HG03460 (cell line): ENCODE measurements at regions not wholly inside any gene's neighbourhood (a gene's known extent, or its start where the extent isn't known, plus 50 kb on each side); places are given as distances from the start of the nearest gene placed in this dataset.
A peak's percentile ranks its signal among the peaks of the same experiment; 100 is the strongest.

Source experiments
- ATAC-seq: cut with Tn5 transposase; IDR thresholded peaks from one replicate; pipeline ENCODE4 v1.9.1; 2021; ENCODE audit not compliant: unreplicated experiment

- no peak for ATAC-seq
Measured at GRCh38 chr13:47005756-47006414, 109.0 kb upstream of the HTR2A start.

DNA sequence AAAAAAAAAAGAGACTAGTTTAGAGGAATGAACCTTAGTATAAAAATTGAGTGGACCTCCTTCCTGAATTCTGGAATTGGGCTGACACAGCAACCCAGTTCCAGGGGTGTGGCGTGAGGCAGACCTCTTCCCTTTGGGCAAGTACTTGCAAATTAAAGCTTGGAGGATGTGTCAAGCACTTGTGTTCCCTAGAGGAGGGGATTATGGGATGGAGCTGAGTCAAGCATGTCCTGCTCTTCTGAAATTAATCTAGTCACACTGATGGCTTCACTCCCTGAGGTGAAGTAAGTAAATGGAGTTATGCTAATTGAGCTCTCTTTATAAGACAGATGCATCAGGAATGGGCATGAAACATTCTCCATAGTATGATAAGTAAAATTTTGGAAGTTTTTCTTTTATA is 107.7 kb upstream of the HTR2A start:
- ATAC-seq = no peak

- ATAC-seq = no peak
Measured at GRCh38 chr13:47004027-47004426, 107.2 kb upstream of the HTR2A start.

DNA sequence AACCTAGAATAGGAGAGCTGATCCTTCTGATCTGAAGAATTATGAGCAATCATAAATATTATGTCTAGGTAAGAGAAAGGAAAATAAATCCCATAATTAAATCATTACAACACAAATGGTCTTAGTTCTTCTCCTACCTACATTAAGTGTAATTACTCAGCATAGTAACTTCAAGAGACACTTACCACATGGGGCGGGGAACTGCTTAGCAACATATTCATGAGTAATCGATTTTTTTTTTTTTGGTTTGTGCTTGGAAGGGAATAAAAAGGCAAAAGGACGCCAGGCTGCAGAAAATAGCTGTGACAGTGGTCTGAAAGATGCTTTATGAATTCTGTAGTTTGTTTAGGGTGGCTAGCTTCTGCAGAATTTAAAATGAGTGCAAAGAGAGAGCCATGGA is 103.3 kb upstream of the HTR2A start:
- no peak for ATAC-seq

DNA sequence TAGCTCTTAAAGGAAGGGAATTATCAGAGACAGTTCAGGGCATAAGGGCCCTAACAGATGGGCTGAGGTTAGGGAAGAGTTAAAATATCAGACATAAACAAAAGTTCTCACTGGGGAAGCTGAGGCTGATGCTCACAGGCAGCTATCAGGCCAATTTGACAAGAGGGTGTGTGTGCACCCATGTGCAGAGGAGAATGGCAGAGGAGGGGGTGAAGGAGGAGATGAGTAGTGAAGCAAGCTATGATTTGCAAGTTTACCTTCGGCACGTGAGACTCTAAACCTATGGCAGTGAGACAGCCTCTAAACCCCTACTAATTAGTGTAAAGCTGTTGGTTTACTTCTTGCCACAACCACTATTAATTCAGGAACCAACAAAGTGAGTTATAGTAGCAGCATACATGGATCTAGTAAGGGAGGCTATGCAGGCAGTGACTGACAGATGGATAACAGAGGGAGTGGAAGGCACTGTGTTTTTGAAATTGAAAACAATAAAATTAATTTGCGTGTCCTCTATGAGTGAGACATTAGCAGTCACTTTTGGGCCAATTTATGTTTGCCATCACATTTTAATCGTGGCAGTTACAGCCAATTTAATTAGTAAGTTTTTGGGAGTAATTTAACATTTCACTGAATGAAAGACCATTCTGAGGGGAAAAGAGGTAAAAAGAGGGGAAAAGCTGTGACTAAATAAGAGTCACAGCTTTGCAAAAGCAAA is 99.6 kb upstream of the HTR2A start:
- ATAC-seq = peak; percentile 40

GRCh38 chr13:46995874-46996273 is 99.0 kb upstream of the HTR2A start:
- peak; percentile 93 for ATAC-seq

DNA sequence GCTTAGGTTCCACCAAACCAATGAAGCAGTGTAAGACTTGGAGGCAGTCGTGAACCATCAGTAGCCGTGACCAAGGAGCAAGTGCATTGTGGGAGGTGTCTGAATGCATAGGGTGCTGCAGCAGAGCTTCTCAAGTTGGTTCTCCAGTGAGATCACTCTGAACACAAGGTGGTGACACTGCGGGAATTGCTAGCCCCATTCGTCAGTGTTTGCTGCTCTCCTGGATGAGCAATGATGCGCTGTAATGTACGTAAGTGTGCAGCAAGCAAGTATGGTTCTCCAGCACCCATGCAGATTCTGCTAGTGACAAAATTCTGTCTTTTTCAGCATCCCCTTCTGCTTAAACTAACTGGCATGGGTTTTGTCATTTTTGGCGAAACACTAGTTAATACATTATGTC is 97.6 kb upstream of the HTR2A start:
- ATAC-seq = no peak

DNA sequence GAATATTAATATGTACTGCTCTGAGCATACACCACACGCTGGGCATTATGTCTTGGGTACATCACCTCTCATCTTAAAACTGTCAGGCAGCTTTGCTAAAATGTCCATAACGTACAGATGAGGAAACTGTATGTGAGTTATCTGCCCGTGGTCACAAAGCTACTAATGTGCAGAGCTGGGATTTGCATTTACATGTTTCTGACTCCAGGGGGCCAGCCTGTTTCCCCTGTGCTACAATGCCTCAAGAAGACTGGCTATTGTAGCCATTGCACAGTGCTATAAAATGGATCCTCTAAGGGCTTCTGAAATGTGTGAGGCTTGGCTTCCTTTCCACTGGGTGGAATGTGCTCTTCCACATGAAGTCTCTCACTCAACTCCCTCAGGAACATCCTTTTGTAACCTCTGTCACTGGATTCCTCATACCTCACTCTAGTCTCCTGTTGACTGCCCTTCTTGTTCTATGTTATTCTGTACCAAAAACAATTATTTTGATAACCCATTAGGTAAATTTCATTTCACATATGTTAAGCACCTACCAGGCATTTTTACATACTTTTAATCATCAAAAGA is 95.6 kb upstream of the HTR2A start:
- ATAC-seq = no peak

GRCh38 chr13:46983881-46984280 is 87.0 kb upstream of the HTR2A start:
- peak; percentile 67 for ATAC-seq

DNA sequence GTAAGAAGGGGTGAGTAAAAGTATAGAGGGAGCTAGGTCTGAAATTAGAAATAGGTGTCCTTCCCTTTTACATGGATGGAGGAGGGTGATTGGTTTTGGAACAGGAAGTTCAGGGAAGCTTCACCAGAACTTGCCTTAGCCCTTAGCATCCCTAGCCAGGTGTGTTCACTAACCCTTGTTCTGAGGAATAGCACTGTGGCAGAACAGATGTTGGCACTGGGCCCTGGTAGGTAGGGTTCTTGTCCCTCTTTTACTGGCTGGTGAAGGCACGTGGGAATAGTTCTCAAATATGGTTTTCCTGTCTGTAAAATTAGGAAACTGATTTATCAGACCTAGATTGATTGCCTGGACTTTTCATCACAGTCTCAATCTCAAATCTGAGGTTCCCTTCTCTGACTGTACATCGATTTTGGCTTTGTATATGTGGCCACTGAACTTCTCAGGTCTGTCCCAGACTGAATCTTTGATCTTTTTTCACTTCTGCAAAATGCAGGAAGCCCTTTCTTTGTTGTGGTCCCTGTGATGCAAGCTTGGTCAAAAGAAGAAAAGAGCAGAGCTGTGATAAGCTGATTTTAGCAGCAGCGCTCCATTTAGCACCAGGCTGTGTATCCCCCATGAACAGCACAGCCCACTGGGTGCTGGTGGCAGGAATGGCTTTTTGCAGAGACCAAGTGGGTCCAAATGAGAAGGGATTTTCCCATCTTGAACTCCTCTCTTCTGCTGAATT is 86.2 kb upstream of the HTR2A start:
- peak; percentile 94 for ATAC-seq

GRCh38 chr13:46975173-46975572 is 78.3 kb upstream of the HTR2A start:
- ATAC-seq = no peak

DNA sequence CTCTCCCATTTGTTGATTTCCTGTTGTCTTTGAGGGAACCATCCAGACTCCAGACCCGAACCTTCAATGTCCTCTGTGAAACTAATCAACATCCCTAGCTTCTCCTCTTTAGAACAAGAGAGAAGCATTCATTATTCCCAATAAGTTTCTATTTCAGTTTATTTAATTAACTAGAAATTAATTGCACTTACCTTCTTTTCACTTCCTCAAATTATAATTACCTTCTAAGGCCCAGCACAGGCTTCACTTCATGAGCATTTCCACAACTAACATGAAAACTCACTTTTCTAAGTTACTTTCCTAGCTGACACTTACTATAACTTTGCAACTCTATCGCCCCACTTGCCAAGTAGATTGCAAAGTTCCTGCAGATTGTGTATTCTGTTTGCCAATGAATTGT is 71.6 kb upstream of the HTR2A start:
- no peak for ATAC-seq

GRCh38 chr13:46964789-46965527 is 68.1 kb upstream of the HTR2A start:
- no peak for ATAC-seq

DNA sequence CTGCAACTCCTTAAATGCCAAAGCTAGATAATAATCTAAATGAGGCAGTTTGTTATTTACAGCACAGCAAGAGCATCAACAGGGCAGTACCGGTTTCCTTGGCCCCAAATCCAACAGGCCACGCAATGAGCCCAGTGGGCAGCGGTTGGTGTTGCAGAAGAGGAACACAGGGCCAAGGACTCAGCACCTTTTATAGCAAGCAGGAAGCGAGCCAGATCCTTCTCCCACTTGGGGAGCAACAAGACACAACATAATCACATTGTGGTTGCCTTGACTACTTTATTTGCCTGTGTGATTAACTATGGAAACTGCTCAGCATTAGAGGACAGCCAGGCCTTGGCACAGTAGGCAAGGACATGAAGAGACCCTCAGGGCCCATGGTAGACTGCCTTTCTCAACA is 67.1 kb upstream of the HTR2A start:
- no peak for ATAC-seq

DNA sequence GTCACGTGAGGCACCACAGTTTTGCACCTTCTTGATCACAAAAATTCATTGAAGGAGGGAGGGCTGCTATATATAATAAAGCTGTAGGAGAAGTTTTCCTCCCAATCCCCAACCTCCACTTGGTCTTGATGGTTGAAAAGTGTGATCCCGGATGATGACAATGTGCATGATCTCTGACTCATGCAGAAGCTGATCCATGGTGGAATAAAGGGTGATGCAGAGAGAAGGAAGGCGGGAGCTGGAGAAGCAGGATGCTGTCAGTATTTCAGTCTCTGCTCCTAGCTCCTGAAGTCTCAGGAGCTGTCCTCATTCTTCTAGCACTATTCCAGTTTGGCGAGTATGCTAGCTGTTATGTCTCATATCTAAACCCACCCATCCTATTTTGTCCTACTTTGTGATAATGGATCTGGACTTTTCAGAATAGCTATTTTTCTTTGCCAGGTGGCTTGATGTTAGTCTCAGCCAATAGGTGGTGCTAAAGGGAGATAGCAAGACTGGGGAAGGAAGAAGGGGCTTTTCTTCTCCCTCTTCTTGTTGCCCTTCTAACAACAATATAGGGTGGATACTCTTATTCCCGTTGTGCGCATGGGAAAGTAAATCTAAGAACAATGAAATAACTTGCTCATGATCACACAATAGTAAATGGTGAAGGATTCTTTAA is 65.6 kb upstream of the HTR2A start:
- no peak for ATAC-seq

- ATAC-seq = peak; percentile 100
Measured at GRCh38 chr13:46961719-46962118, 64.9 kb upstream of the HTR2A start.

GRCh38 chr13:46953941-46954340 is 57.1 kb upstream of the HTR2A start:
- ATAC-seq = no peak

DNA sequence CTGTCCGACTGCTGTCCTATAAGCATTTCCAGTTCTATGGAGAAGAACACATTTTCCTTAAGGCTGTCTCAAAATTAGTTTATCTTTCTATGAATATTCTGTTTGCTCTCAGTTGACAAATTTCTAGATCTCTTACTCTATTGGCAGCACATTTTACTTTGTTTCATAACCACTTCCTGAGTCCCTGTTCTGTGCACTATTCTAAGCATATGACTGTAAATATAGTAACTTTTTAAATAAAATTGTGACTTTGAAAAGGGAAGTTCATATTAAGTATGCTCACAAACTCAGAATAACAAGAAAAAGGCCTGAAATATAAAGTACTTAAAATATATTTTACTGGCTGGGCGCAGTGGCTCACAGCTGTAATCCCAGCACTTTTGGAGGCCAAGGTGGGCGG is 56.5 kb upstream of the HTR2A start:
- ATAC-seq = no peak

DNA sequence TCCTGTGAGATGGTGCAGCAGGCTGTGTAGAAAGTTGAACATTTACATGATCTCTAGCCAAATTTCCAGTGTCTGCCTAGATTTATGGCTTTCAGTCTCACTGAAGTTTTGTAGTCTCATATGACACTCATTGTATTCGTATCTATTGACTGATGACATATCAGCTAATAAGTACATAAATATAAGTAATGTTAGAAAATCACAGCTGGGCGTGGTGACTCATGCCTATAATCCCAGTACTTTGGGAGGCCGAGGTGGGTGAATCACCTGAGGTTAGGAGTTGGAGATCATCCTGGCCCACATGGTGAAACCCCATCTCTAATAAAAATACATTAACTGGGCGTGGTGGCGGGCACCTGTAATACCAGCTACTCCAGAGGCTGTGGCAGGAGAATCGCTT is 54.7 kb upstream of the HTR2A start:
- ATAC-seq = no peak

GRCh38 chr13:46949211-46949610 is 52.4 kb upstream of the HTR2A start:
- no peak for ATAC-seq

DNA sequence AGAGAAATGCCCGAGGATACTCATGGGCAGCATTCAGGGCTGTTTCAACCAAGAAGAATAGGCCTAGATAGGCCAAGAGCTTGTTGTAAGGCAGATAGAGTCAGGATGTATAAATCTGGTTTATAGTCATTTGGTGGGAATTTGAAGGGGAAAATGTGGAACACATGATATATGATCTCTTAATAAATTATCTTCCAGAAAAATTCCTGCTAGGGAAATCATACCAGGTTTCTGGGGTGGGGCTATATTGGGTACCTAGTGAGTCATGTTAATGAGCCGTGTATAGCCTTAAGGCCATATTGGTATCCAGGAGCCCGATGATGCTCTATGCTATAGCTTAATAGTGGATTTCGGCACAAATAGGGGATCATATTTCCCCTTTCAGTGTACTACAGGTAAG is 51.5 kb upstream of the HTR2A start:
- ATAC-seq = no peak
